Lung microvascular endothelial cell (primary cell): ENCODE measurements at regions not wholly inside any gene's neighbourhood (a gene's known extent, or its start where the extent isn't known, plus 50 kb on each side); places are given as distances from the start of the nearest gene placed in this dataset.
"Not testable (repeated sequence)": the region's sequence is repeated elsewhere in the genome, so short reads cannot be mapped to it uniquely, and the experiment has no call there.

Source experiments
- DNase-seq, 2 donors: peaks; one replicate each; pipeline versions ENCODE4 v3.0.0 to v3.0.0-alpha.2; 2010; ENCODE audit warnings: low read depth in 2 of 2

- DNase-seq, result no peak
Measured at GRCh38 chrX:144494074-144494473, 610.2 kb downstream of the UBE2NL start.

DNA sequence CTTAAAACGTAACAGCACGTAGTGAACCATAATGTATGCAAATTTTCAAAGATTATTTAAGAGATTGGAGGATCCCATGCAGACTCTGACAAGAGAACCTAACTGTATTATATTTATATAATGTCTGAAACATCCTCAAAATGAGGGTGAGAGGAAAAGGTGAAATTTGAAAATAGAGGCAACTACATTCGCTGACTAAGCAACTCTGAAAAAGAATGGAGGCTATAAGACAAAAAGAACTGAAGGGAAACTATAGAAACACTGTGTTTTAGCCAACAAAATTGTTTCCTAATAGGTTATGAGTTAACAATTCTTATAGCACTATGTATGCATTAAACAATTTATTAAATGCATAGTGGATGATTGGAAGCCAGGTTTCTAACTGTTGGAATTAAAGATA is 648.0 kb downstream of the UBE2NL start:
- no peak for DNase-seq

GRCh38 chrX:144566592-144566991 is 680.7 kb upstream of the SPANXN1 start:
- no peak for DNase-seq

- no peak for DNase-seq
Measured at GRCh38 chrX:144586756-144587155, 660.5 kb upstream of the SPANXN1 start.

DNA sequence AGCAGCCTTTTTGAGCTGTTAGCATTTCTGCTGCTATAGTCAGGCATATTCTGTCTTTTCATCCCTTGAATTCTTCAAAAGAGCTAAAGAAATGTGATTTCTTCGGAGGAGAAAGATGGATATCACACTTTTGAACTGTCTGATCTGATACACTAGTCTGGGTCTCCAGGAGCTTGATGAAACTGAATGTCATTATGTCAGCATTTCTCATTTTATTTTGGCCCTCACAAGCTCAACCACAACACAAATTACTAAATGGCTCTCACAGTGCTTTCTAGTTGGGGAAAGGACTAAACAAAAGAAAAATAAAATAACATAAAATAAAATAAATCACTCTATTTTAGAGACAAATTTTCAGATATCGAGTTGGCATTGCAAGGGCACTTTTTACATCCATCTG is 655.3 kb upstream of the SPANXN1 start:
- DNase-seq, result no peak

DNA sequence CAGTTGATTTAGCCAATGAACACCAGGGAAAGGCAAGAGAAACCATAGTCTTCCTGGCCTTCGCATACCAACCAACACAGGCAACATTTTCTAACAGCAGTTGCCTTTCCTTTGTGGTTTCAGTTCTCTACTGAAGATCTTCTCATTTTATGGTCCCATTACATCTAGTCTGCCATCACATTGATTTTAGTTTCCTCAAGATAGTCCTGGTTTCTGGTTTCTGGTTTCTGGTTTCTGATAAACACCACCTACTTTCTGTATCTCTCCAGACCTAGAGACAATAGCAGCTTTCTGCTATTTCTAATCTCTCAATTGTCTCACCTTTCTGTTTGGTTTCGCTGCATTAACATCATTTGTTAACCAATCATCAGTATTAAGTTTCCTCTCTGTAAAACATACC is 646.3 kb upstream of the SPANXN1 start:
- no peak for DNase-seq

DNA sequence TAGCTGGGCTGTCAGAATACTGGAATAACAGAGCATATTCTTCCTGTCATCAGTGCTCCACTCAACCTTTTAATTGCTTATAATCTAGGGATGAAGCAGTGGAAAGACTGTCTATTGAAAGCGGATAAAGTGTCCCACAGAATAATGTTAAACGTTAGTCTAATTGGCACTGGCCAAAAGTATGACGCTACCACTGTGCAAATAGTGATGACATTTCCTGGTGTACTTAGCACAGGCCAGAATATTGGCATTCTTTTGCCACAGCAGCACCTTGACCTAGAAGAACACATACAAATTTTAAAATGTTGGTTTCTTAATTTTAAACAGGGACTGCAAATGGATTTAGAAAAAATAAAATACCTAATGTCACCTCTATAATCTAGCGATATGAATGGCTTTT is 635.2 kb upstream of the SPANXN1 start:
- no peak for DNase-seq

DNA sequence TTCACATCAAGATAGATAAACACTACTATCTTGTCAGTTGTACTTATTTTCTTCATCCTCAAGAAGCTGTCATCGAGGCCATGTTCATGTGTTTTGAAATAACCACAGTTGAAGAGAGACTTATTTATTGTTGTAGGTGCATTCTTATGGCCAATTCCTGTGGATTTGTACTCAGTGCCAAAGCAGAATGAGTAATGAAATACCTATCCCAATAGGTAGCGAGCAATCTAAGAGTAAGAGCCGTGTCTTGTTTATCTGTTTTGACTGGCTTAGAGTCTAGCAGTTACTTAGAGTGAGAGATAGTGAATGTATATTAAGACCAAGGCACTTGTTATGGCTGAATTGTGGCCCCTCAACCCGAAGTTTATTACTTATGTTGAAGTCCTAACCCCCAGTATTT is 631.0 kb upstream of the SPANXN1 start:
- DNase-seq, result no peak

- DNase-seq, result no peak
Measured at GRCh38 chrX:144627947-144628346, 619.4 kb upstream of the SPANXN1 start.

DNA sequence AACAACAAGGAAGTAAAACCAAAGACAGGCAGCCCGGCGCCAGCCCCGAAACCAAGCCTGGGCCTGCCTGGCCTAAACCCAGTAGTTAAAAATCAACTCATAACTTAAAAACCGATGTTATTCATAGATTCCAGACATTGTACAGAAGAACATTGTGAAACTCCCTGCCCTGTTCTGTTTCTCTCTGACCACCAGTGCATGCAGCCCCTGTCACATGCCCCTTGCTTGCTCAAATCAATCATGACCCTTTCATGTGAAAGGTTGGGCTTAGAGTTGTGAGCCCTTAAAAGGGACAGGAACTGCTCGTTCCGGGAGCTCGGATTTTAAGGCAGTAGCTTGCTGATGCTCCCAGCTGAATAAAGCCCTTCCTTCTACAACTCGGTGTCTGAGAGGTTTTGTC is 612.9 kb upstream of the SPANXN1 start:
- not testable (repeated sequence) for DNase-seq

DNA sequence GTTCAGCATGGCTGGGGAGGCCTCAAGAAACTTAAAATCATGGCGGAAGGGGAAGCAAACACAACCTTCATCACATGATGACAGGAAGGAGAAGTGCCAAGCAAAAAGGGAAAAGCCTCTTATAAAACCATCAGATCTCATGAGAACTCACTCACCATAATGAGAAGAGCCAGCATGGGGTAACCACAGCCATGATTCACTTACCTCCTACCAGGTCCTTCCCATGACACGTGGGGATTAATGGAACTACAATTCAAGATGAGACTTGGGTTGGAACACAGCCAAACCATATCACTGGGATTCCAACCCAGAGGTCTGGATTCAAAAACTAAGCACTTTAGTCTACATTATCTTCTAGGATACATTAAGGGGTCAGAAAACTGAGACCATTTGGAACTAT is 609.6 kb upstream of the SPANXN1 start:
- DNase-seq, result no peak

DNA sequence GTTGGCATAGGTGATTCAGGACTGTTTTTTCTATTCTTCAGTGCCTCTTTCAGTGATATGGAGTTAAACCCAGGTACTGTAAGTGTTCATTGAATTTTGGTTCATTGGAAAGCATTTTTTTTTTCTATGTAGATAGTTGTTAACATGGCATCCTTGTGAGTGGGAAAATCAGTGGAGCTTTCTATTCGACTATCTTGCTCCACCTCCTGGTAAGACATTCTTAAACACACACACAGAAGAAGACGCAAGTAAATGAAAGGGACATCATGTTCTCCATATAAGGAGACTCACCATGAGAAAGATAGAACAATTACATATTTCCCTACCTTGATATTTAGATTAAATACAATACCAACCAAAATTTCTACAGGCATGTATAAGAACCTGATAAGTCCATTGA is 598.5 kb upstream of the SPANXN1 start:
- DNase-seq, result no peak

- DNase-seq, result no peak
Measured at GRCh38 chrX:144681501-144681900, 565.8 kb upstream of the SPANXN1 start.

DNA sequence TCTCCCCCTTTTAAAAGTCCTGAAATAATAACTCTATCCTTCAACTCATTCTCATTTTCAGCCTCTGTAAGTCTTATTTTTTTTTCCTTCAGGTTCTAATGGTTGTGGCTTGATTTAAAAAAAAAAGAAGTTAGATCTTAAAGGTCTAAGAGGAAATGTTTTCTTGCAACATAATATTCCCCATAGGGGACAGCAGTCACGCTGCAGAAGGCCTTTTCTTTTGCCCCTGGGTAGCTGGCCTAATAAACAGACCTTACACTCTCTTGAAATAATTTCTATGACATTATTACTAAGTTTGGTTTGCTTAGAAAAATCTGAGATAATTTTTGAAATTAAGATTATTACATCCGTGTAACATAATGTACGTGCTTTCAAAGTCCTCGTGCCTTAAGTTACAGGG is 564.1 kb upstream of the SPANXN1 start:
- DNase-seq, result no peak

DNA sequence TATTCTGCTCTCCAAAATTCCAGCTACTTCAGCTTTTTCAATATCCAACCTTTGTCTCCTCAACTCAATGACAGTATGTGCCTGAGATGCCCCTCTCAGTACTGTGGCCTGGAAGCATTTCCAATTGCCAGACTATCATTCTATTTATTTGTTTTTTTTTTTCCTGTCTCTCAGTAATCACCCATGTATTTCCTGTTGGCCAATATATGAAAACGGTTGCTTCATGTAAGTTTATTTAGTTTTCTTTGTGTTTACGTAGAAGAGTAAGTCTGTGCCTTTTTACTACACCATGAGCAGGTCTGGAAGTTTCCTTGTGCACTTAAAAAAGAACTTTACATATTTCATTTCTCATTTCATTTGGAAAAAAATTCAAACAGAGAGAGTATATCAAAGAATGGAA is 537.5 kb upstream of the SPANXN1 start:
- no peak for DNase-seq

DNA sequence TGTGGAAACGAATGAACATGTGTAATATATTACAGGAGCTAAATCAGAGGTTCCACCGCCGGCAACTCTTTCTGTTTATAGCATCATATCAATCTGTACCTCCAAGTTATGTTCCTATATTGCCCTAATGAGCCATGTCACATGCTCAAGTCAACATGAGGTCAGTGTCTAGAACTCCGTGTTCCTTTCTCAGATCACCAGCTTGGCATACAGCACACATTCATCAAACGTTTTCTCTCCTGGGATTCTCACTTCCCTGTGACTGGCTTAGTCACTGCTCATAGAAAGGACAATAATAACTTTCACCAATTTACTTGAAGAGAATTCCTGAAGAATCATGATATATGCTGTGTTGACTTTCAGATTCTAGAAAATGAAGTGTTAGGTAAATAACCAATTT is 532.0 kb upstream of the SPANXN1 start:
- no peak for DNase-seq

- no peak for DNase-seq
Measured at GRCh38 chrX:144716187-144716586, 531.1 kb upstream of the SPANXN1 start.

DNA sequence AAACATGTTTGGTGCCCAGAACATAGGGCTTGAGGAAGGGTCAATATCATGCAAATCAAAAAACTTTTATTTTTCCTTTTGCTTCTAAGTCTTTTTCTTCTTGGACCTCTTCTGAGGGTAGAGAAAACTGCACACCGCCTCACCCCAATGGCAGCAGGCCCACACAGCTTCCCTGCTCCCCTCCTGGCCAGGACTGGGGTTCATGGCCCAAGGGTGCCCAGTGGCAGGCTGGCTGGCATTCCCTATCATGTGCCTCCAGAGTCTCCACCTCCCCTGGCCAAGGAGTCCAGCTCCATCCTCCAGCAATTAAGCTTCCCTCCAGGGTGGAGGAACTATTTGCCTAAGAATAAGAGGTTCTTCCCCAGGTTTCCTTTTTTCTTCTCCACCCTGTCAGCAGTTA is 529.6 kb upstream of the SPANXN1 start:
- DNase-seq, result no peak

DNA sequence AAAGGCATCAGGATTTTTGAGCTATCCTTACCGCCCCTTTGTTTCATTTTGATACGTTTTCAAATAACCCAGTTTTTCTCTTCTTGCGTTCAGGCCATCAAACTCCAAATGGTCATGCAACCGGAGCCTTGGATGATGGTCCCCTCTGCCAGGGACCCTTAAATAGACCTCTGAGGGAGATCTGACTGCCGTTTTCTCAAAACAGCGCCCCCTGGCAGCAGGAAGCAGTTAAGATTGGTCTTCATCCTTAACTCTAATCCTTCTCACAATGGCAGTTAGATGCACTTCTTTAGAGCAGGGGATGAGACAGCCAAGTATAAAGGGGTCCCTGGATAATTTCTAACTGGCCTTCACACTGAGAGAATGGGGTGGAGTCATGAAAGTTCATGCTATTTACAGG is 525.0 kb upstream of the SPANXN1 start:
- DNase-seq, result no peak

DNA sequence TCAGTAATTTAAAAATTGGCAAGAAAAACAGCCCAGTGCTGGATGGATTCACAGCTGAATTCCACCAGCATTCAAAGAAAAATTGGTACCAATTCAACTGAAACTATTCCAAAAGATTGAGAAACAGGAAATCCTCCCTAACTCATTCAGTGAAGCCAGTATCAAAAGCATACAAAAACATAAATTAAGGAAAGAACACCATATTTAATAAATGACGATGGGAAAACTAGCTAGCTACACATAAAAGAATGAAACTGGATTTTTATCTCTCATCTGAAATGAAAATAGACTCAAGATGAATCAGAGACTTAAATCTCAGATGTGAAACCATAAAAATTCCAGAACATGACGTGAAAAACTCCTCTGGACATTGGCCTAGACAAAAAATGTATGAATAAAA is 516.8 kb upstream of the SPANXN1 start:
- DNase-seq, result peak in 1 of 2 donors; percentile 11

GRCh38 chrX:144732588-144732987 is 514.7 kb upstream of the SPANXN1 start:
- DNase-seq, result no peak

- DNase-seq, result no peak
Measured at GRCh38 chrX:144738246-144738645, 509.1 kb upstream of the SPANXN1 start.

GRCh38 chrX:144768540-144768939 is 478.8 kb upstream of the SPANXN1 start:
- DNase-seq, result no peak

- not testable (repeated sequence) for DNase-seq
Measured at GRCh38 chrX:144783528-144783927, 463.8 kb upstream of the SPANXN1 start.

DNA sequence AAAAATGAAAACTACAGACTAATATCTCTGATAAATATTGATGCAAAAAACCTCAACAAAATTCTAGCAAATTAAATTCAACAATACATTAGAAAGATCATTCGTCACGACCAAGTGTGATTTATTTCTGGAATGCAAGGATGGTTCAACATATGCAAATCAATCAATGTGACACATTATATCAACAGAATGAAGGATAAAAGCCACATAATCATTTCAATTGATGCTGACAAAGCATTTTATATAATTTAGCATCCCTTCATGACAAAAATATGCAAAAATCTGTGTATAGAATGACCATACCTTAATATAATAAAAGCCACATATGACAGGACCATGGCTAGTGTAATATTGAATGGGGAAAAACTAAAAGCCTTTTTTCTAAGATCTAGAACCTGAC is 457.2 kb upstream of the SPANXN1 start:
- no peak for DNase-seq
